Hematopoietic multipotent progenitor cell treated with erythropoietin and hydrocortisone succinate and interleukin-3 and kit ligand, for 17 days (in vitro differentiated cells): ENCODE measurements at regions not wholly inside any gene's neighbourhood (a gene's known extent, or its start where the extent isn't known, plus 50 kb on each side); places are given as distances from the start of the nearest gene placed in this dataset.
"Not testable (repeated sequence)": the region's sequence is repeated elsewhere in the genome, so short reads cannot be mapped to it uniquely, and the experiment has no call there.

Experiments used
- DNase-seq: peaks from one replicate; pipeline ENCODE4 v3.0.0-alpha.2; 2015; ENCODE audit warnings: low spot score

DNA sequence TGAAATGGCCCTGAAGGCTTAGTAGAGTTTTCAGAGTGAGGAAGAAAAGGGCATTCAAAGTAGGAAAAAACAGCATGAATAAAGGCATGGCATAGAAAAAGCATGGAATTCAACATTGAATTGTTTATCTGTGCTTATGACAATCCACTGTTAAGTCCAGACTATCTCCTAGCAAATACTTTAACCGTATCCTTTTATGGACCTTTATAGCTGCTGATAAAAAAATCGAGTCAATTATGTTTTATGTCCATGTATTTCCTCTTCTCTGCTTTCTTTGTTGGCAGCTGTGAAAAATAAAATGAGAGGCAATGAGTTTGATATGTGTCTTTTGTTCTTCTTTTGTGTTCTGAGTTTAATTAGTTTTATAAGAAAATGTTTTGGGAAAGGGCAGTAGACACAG lies 70.4 kb downstream of the TDRD15 start:
- DNase-seq = no peak

DNA sequence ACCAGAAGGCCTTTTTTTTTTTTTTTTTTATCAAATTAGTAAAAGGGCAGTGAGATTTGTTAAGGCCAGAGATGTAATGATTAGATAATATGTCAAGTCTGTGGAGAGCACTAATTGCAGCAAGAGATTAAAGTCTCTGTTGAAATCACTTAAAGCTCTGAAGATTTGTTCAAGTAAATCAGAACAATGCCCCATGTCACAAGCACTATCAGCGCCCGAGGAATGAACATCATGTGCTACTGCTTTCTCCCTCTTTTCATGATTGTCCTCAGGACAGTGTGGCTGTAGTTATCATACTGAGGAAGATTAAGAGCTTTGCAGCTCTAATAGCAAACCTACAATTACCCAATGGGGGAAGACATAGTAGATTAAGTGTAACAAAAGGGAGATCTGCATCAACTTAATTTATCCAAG lies 71.1 kb downstream of the TDRD15 start:
- DNase-seq = no peak

DNA sequence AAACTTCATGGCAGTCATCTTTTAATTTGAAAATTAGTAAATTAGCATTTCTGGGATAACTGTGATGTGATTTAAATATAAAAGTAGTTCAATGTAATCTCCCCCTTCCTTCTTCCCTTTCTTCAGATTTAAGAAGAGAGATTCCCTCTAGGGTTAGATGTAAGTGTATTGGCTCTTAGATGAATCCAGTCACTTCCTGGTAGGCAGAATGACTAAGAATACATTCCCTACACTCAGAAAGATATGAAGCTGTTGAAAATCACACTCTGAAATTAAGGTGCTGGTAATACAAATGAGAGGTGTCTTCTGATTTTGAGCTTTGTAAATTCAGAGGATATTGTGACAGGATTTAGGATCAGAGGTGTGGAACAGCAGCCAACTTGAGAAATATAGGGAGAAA lies 71.6 kb downstream of the TDRD15 start:
- DNase-seq = no peak

- DNase-seq = no peak
Observed at GRCh38 chr2:21198637-21199036, 74.9 kb downstream of the TDRD15 start.

DNA sequence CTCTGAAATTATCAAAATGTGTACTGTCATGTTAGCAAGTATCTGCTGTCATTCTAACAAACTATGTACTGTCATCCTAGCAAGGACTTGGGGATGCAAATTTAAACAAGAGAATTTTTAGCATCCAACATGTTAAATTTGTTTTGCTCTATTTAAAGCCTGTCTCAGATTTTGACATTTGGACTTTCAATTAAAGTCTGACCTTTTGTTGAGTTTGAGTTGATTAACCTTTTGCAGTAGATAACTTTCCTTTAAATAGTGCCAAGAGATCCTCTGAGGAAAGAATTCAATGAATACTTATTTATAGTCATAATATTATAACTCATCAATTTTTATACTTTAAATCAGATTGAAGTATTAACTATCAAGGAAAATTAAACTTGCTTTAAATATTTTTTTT lies 80.2 kb downstream of the TDRD15 start:
- DNase-seq = no peak

DNA sequence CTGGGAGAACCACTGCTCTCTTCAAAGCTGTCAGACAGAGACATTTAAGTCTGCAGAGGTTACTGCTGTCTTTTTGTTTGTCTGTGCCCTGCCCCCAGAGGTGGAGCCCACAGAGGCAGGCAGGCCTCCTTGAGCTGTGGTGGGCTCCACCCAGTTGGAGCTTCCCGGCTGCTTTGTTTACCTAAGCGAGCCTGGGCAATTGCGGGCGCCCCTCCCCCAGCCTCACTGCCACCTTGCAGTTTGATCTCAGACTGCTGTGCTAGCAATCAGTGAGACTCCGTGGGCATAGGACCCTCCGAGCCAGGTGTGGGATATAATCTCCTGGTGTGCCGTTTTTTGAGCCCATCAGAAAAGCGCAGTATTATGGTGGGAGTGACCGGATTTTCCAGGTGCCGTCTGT lies 90.3 kb downstream of the TDRD15 start:
- not testable (repeated sequence) for DNase-seq

- DNase-seq = no peak
Observed at GRCh38 chr2:21217442-21217841, 93.7 kb downstream of the TDRD15 start.

GRCh38 chr2:21220930-21221329 lies 97.2 kb downstream of the TDRD15 start:
- DNase-seq = no peak

DNA sequence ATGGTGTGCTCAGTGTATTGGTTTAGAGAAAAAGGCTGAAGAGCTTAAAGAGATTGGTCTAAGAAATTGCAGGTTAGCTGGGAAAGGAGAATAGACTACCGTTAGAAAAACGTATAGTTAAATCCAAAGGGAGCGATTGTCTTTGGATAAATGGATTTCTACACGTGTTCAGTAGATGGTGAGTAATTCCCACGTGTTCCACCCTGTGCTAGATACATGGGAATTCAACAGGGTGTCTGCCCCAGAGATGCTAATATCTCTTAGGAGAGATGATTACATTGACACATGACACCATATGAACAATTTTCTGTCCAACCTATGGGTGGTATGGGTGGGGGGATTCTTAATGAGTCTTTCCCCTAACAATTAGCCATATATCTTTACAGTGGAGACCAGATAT lies 99.8 kb downstream of the TDRD15 start:
- no peak for DNase-seq

GRCh38 chr2:21228041-21228895 lies 104.5 kb downstream of the TDRD15 start:
- DNase-seq = no peak

DNA sequence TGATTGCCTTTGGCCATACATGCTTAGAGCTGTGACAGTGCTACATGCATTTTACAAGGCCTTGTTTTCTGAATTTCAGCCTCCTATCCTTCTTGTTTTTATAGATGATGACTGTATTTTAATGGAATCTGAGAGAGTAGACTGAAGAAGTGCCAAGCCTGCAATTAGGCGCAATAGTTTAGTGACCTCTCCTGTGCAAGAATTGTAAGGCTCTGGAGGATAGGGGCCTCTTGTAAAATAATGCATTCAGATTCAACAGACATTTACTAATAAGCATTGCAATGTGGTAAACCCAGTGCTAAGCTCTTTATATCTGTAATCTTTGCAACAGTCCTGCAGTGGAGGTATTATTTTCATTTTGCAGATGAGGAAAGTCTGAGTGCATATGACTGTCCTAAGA lies 105.5 kb downstream of the TDRD15 start:
- no peak for DNase-seq

DNA sequence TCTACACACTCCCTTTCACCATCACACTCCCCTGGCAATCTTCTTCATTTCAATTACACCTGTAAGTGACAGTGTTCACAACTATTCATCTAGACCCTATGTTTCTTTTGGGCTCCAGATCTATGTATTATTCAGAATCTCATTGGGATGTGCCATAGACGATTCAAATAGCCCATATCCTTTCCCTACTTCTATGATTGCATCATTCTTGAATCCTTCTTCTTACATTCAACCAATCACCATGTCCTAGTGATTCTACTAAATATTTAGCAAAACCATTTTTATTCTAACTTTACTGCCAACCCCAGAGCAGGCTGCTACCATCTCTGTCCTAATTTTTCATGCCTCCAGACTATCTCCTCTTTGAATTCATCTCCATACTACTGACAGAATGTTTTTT lies 106.4 kb downstream of the TDRD15 start:
- no peak for DNase-seq

DNA sequence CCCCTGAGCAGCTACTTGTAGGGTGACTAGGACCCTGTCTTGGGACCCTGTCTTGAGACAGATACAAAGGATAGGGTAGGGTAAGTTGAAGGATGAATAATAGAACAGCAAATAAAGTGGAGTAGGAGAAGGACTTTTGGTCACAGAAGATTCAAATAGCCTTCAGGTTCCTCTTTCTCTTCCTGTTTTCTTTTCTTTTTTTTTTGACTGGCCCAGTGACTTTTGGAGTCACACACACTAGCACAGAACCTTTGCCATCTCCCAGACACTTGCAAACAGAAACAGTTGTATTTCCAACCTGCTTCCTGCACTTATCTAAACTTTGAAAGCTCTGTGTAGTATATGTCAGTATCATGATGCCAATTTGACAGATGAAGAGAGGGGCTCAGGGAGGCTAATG lies 108.2 kb downstream of the TDRD15 start:
- DNase-seq = no peak

GRCh38 chr2:21233194-21233593 lies 109.4 kb downstream of the TDRD15 start:
- DNase-seq = no peak

DNA sequence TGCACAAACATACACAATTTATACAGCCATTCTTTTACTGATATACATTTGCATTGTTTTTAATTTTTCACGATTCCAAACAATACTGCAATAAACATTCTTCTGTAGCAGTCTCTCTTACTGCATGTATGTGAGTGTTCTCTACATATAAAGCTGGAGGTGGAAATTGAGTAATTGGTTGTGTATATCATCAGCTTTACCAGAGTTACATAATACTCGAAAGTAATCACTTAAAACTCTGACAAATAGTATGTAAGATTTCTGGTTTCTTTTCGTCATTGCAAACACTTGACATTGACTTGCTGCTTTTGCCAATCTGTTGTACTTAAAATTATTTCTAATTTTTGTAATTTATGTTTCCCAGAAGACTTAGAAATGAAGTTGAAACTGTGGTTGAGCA lies 110.2 kb downstream of the TDRD15 start:
- DNase-seq = no peak

- DNase-seq = no peak
Observed at GRCh38 chr2:21234464-21235120, 110.8 kb downstream of the TDRD15 start.

DNA sequence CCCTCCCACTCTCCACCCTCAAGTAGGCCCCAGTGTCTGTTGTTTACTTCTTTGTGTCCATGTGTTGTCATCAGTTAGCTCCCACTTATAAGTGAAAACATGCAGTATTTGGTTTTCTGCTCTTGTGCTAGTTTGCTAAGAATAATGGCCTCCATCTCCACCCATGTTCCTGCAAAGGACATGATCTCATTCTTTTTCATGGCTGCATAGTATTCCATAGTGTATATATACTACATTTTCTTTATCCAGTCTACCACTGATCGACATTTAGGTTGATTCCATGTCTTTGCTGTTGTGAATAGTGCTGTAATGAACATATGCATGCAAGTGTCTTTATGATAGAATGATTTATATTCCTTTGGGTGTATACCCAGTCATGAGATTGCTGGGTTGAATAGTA lies 116.0 kb downstream of the TDRD15 start:
- DNase-seq = not testable (repeated sequence)

DNA sequence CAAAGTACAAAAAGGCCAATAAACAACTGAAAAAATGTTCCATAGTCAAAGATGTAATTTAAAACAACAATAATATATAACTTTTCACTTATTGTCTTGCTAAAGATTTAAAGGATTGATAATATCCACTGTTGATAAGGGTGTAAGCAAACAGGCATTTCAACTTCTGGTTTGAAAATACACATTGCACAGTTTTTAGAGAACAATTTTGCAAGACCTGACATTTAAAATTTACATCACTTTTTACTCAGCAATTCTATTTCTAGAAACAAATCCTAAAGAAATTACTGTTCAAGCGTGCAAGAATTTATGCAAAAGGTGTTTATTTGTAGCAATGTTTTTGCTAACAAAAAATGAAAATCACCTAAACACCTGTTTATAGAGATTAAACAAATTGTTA lies 120.4 kb downstream of the TDRD15 start:
- DNase-seq = no peak

- DNase-seq = no peak
Observed at GRCh38 chr2:21245565-21245964, 121.8 kb downstream of the TDRD15 start.

DNA sequence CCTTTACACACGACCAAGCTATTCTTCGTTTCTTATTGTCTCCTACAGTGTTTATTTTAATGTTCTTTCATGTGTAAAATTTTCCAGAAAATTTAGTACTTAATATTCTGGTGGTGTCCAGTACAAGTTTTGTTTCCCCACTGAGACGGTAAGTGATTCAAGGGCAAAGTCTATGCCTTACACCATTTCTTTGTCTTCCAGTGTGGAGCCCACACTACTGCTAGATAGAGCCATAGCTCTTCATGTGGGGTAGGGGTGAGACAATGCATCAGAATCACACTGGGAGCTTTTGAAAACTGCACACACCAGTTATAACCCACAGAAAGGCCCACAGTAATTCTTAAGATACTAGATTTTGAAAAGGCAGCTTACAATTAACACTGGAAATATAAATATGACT lies 125.6 kb downstream of the TDRD15 start:
- no peak for DNase-seq

GRCh38 chr2:21250673-21251072 lies 126.9 kb downstream of the TDRD15 start:
- DNase-seq = no peak

- DNase-seq = no peak
Observed at GRCh38 chr2:21251216-21251980, 127.6 kb downstream of the TDRD15 start.
